Lung microvascular endothelial cell (primary cell): ENCODE measurements at regions not wholly inside any gene's neighbourhood (a gene's known extent, or its start where the extent isn't known, plus 50 kb on each side); places are given as distances from the start of the nearest gene placed in this dataset.
"Not testable (repeated sequence)": the region's sequence is repeated elsewhere in the genome, so short reads cannot be mapped to it uniquely, and the experiment has no call there.

Experiments used
- DNase-seq, 2 donors: peaks; one replicate each; pipeline versions ENCODE4 v3.0.0 to v3.0.0-alpha.2; 2010; ENCODE audit warnings: low read depth in 2 of 2

DNA sequence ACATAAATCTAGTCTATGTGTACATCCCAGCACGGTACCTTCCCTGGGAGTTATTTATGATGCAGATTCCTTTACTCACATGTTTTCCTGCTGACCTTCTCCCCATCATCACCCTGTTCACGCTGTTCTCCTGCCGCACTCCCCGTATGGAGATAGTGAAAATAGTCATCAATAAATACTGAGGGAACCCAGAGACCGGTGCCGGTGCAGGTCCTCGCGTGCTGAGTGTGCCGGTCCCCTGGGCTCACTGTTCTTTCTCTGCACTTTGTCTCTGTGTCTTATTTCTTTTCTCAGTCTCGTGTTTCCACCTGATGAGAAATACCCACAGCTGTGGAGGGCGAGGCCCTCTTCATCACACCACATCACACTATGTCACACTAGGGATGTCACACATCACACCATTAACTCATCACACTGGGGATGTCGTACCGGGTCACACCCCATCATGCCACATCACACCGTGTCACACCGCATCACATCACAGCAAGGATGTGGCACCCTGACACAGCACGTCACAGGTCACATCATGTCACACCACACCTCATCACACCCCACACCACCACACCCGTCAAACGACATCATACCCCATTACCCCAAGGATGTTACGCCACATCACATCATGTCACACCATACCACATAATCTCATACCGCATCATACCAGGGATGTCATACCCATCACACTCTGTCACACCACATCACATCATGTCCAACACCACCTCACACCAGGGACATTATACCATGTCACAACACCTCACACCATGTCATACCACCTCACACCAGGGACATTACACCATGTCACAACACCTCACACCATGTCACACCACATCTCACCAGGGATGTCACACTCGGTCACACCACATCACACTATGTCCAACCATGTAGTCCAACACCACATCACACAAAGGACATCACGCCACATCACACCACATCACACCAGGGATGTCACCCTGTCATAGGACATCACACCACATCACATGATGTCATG lies 207.0 kb downstream of the TMEM121 start:
- no peak for DNase-seq

DNA sequence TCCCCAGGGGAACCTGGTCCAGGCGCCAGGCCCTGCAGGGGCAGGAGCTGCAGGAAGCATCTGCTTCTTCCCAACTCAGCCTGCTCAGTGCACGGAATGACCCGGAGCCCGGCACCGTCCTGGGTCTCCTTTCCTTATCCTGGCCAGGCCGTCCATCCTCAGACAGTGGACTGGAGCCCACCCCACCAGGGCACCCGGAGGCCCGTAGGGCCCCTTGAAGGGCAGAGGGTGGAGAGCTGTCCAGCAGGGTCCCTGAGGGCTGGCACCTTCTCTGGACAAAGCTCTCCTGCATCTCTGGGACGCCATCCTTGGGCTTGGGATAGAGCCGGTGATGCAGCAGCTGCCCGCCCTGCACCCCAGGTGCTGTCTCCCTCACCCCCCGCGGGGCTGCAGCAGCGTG lies 207.9 kb downstream of the TMEM121 start:
- DNase-seq, result not testable (repeated sequence)

DNA sequence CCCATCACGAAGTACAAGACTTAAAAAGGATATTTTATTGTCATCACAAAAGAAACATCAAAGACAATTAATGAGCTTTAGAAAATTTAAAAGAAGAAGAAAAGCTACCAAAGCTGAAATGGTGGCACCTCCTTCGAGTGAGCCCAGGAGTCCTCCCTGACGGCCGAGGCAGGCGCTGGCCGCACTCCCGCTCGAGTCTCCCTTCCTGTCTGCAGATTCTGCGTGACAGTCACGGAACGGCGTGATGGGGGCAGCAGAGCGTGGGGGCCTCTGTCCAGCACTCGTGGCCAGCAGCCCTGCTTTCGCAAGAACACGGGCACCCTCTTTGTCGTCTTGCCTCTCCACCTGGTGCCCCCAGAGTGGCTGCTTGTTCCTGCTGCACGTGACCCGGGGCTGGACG lies 209.9 kb downstream of the TMEM121 start:
- DNase-seq, result not testable (repeated sequence)

GRCh38 chr14:105737504-105738246 lies 211.3 kb downstream of the TMEM121 start:
- no peak for DNase-seq

DNA sequence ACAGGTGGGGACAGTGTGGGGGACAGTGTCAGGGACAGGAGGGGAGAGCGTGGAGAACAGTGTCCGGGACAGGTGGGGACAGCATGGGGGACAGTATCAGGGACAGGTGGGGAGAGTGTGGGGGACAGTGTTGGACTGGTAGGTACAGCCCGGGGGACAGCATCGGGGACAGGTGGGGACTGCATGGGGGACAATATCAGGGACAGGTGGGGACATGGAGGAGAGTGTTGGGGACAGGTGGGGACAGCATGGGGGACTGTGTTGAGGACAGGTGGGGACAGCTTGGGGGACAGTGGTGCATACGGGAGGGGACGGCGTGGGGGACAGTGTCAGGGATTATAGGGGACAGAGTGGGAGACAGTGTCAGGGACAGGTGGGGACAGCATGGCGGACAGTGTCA lies 212.3 kb downstream of the TMEM121 start:
- DNase-seq, result no peak

GRCh38 chr14:105739331-105740102 lies 213.1 kb downstream of the TMEM121 start:
- no peak for DNase-seq

GRCh38 chr14:105740272-105740671 lies 213.9 kb downstream of the TMEM121 start:
- DNase-seq, result not testable (repeated sequence)

GRCh38 chr14:105740961-105741360 lies 214.6 kb downstream of the TMEM121 start:
- DNase-seq, result not testable (repeated sequence)

GRCh38 chr14:105741707-105742530 lies 215.5 kb downstream of the TMEM121 start:
- DNase-seq, result not testable (repeated sequence)

DNA sequence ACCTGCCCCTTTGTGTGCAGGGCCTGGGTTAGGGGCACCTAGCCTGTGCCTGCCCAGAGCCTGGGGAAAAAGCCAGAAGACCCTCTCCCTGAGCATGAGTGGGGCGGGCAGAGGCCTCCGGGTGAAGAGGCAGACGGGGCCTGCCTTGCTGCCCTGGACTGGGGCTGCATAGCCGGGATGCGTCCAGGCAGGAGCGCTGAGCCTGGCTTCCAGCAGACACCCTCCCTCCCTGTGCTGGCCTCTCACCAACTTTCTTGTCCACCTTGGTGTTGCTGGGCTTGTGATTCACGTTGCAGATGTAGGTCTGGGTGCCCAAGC lies 216.1 kb downstream of the TMEM121 start:
- no peak for DNase-seq

DNA sequence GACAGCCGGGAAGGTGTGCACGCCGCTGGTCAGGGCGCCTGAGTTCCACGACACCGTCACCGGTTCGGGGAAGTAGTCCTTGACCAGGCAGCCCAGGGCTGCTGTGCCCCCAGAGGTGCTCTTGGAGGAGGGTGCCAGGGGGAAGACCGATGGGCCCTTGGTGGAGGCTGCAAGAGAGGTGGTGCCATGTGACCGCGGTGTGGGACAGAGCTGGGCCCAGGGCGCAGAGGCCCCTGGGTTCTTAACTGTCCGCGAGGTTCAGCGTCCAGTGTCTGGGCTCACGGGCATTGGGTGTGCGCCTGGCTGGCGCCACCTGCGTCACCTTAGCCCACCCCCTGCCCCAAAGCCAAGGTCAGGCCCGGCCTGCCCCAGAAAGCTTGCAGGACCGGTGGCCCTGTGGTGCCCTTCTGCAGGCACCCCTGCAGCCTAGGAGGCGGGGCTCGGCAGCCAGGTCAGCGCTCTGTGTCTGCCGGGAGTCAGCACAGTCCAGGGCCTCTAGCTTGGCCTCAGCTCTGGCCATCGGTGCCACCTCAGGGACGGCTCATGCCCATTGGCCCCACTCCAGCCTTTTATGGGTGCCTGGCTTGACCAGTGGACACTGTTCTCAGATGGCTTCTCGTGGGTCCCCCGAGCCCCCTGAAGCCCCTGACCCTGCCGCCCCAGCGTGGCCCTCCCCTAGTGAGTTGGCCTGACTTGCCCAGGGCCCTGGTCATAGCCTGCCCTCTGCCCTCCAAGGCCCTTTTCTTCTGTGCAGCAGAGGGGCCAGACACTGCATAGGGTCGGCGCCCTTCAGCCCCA lies 216.7 kb downstream of the TMEM121 start:
- DNase-seq, result not testable (repeated sequence)

DNA sequence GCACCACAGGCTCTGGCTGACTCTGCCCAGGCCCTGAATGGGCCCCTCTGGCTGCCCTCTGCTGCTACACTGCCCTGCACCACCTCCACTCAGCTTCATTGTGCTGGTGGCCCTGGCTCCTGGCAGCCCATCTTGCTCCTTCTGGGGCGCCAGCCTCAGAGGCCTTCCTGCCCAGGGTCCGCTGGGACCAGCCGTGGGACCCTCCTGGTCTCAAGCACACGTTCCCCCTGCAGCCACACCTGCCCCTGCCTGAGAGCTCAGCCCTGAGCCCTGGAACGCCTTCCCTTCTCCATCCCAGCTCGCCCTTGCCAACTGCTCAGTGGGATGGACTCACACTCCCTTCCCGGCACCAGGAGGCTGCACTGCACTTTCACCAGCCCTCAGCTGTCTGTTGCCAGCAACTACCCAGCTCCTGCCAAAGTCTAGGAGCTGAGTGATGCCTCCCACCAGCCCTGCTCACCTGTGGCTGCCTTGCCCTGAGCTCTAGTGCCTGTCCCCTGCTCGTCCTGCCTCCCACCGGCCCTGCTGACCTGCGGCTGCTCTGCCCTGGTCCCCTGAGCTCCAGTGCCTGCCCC lies 217.9 kb downstream of the TMEM121 start:
- not testable (repeated sequence) for DNase-seq

GRCh38 chr14:105745433-105746123 lies 219.2 kb downstream of the TMEM121 start:
- DNase-seq, result no peak

- DNase-seq, result no peak
These were observed 219.7 kb downstream of the TMEM121 start for GRCh38 chr14:105746124-105746514.

- not testable (repeated sequence) for DNase-seq
These were observed 220.6 kb downstream of the TMEM121 start for GRCh38 chr14:105746800-105747502.

- DNase-seq, result not testable (repeated sequence)
These were observed 221.3 kb downstream of the TMEM121 start for GRCh38 chr14:105747503-105748203.

DNA sequence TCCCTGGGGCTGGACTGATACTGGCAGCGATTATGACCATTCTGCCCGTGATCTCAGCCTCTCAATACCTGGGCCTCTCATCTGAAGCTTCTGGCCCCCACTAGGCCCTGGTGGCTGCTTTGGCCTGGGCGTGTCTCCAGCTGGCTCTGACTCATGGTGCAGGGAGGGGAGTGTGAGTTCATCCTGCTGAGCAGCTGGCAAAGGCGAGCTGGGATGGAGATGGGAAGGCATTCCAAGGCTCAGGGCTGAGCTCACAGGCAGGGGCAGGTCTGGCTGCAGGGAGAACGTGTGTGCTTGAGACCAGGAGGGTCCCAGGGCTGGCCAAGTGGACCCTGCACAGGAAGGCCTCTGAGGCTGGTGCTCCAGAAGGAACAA lies 221.8 kb downstream of the TMEM121 start:
- DNase-seq, result no peak

DNA sequence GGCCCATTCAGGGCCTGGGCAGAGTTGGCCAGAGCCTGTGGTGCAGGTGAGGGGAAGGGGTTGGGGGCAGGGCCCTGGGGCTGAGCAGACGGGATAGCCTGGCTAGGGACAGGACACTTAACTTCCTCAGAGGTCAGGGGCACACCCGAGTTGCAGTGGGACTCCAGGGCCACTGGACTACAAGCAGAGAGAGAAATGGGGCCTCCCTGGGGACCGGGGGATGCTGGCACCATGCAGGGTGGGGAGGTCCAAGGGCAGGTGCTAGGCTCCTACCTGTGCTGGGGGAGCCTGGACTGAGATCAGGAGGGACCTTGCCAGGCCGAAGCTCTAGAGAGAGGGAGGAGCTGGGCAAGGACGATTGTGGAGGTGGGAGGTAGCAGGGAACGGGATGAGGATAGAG lies 222.3 kb downstream of the TMEM121 start:
- not testable (repeated sequence) for DNase-seq
